BLaER1 treated with 17β-estradiol and CSF1 and Interleukin-3, amounts not matched to agents 10 nM and 100 nM (cell line): ENCODE measurements at regions not wholly inside any gene's neighbourhood (a gene's known extent, or its start where the extent isn't known, plus 50 kb on each side); places are given as distances from the start of the nearest gene placed in this dataset.

Experiments
- H3K27ac ChIP-seq, 11 experiments: shearing (Covaris generic); formaldehyde crosslinking; 2 replicates each; pipeline ENCODE4 v1.8.1; 2022
- H3K27me3 ChIP-seq, 11 experiments: shearing (Covaris generic); formaldehyde crosslinking; 2 replicates each; pipeline ENCODE4 v1.8.1; 2022
- H3K36me3 ChIP-seq, 11 experiments: shearing (Covaris generic); formaldehyde crosslinking; 2 replicates each; pipeline ENCODE4 v1.8.1; 2022
- H3K4me1 ChIP-seq, 10 experiments: shearing (Covaris generic); formaldehyde crosslinking; 2 replicates each; pipeline ENCODE4 v1.8.1; 2022
- H3K4me2 ChIP-seq, 11 experiments: shearing (Covaris generic); formaldehyde crosslinking; 2 replicates each; pipeline ENCODE4 v1.8.1; 2022
- H3K4me3 ChIP-seq, 10 experiments: shearing (Covaris generic); formaldehyde crosslinking; 2 replicates each; pipeline ENCODE4 v1.8.1; 2022
- H3K9ac ChIP-seq, 11 experiments: shearing (Covaris generic); formaldehyde crosslinking; 2 replicates each; pipeline ENCODE4 v1.8.1; 2022
- H3K9me3 ChIP-seq, 11 experiments: shearing (Covaris generic); formaldehyde crosslinking; replicated peaks in 1 of 11; 2 replicates each; pipeline ENCODE4 v1.8.1; 2022
- H4K20me1 ChIP-seq, 11 experiments: shearing (Covaris generic); formaldehyde crosslinking; 2 replicates each; pipeline ENCODE4 v1.8.1; 2022
- Cebpa-rat ChIP-seq, 11 experiments: shearing (Covaris generic); IDR thresholded peaks; 2 replicates each; pipeline ENCODE4 v1.8.1; 2022

DNA sequence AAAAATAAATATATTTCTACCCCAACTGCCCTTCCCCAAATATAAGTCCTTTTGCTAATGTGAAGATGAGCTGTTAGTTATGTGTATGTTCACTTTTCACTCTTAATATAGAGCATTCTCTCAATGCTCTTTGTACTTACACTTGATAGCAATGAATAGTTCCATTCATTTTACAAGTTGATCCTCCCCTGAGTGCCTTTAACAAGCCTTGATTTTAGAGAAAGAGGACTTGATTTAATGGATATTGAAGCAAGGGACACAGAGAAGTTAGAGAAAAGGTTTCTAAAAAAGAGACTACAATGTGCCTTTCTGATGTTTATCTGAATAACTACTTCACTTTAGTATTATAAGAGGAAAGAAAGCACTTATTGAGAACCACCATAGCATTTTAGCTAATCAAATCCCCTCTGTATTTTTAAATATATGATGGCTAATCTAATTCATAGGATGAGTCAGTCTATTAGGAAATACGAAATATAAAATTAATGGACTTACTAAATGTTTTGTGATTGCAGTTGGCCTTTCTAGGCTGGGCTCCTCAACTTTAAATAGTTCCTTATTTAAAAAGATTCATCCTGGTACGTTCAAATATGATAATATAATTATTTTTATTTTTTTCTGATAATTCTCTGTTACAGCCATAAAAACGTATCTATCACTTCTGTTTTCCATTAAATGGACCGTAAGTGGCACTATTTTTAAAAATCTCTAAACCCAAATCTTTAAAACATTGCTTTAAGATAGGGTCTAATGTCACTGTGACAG is 1097.8 kb upstream of the SLC10A2 start:
- Histone ChIP-seq H3K27ac (no peak overlapping the region), H3K9me3 (no peaks in the 10 kb centered on the region), H3K4me3 (no peak overlapping the region), H4K20me1 (no peaks in the 10 kb centered on the region), H3K27me3 (no peaks in the 10 kb centered on the region), H3K36me3 (no peaks in the 10 kb centered on the region), H3K4me2 (no peak overlapping the region), H3K4me1 (no peaks in the 10 kb centered on the region), H3K9ac (no peak overlapping the region)
- no peak for TF ChIP-seq Cebpa-rat (IDR thresholded peaks at IDR 0.05)

GRCh38 chr13:104160536-104160935 is 1094.3 kb upstream of the SLC10A2 start:
- Histone ChIP-seq H3K4me3 (no peak overlapping the region), H3K27ac (no peak overlapping the region), H3K4me1 (no peaks in the 10 kb centered on the region), H3K9me3 (no peaks in the 10 kb centered on the region), H4K20me1 (no peaks in the 10 kb centered on the region), H3K27me3 (no peaks in the 10 kb centered on the region), H3K4me2 (no peak overlapping the region), H3K36me3 (no peaks in the 10 kb centered on the region), H3K9ac (no peak overlapping the region)
- TF ChIP-seq Cebpa-rat (IDR thresholded peaks at IDR 0.05) = no peak

- Histone ChIP-seq H3K4me2 (no peak overlapping the region), H3K4me3 (no peak overlapping the region), H3K4me1 (peaks cover 0 to 13% (median 7%) of the 10 kb centered on the region in 10 experiments; a peak in 12 of 20 replicates), H3K36me3 (no peaks in the 10 kb centered on the region), H3K27me3 (no peaks in the 10 kb centered on the region), H4K20me1 (no peaks in the 10 kb centered on the region), H3K9me3 (peaks cover 0 to 4% (median 0%) of the 10 kb centered on the region in 11 experiments; a peak in 2 of 22 replicates), H3K27ac (no peak overlapping the region), H3K9ac (no peak overlapping the region)
- no peak for TF ChIP-seq Cebpa-rat (IDR thresholded peaks at IDR 0.05)
Observed at GRCh38 chr13:104143760-104144416, 1077.7 kb upstream of the SLC10A2 start.

GRCh38 chr13:104140552-104140951 is 1074.3 kb upstream of the SLC10A2 start:
- Histone ChIP-seq H3K4me1 (peaks cover 0 to 5% (median 1%) of the 10 kb centered on the region in 10 experiments; a peak in 9 of 20 replicates), H3K9me3 (no peaks in the 10 kb centered on the region), H3K27me3 (no peaks in the 10 kb centered on the region), H3K36me3 (no peaks in the 10 kb centered on the region), H3K27ac (no peak overlapping the region), H4K20me1 (no peaks in the 10 kb centered on the region), H3K4me2 (no peak overlapping the region), H3K4me3 (no peak overlapping the region), H3K9ac (no peak overlapping the region)
- TF ChIP-seq Cebpa-rat (IDR thresholded peaks at IDR 0.05) = no peak

DNA sequence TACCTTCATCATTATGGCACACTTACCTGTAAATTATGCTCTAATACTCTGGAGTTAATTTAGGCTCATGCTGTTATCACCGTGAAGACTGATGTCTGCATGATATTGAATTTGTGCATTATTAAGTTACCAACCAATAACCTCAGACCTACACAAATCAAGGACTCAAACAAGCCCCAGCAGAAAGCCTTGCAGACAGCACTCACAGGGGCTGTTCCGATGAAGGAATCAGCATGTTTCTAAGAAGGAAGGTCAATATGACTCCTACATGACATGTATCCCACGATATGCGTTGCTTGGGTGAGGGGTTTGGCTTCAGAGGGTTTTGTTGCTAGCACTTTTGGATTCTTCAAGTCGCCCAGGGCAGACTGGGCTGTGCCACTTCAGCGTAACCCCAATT is 1071.2 kb upstream of the SLC10A2 start:
- no peak overlapping the region for H3K9ac ChIP-seq
- H3K27ac ChIP-seq = no peak overlapping the region
- H3K27me3 ChIP-seq = no peaks in the 10 kb centered on the region
- no peaks in the 10 kb centered on the region for H3K9me3 ChIP-seq
- no peak overlapping the region for H3K4me3 ChIP-seq
- TF ChIP-seq Cebpa-rat (IDR thresholded peaks at IDR 0.05) = no peak
- H4K20me1 ChIP-seq = no peaks in the 10 kb centered on the region
- H3K4me2 ChIP-seq = no peak overlapping the region
- H3K36me3 ChIP-seq = no peaks in the 10 kb centered on the region
- no peaks in the 10 kb centered on the region for H3K4me1 ChIP-seq

DNA sequence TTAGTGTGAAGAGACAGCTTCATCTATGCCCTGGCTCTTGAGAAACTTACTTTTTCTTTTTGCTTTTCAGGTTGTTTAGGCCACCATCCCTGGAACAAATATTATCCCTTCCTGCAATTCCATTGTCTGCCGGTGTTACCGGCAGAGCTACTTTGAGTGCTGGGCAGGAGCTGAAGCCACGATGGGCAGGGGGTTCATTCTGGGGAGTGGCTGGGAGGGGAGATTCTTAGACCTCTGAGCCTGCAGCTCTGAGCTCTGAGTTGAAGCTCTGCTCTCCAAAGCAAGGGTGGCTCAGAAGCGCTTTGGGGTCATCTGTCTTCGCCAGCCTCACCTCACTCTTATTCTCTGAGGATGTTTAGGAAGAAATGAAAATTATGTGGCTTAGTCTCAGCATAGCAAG is 1066.6 kb upstream of the SLC10A2 start:
- no peak overlapping the region for H3K9ac ChIP-seq
- no peak overlapping the region for H3K27ac ChIP-seq
- no peak overlapping the region for H3K4me3 ChIP-seq
- no peaks in the 10 kb centered on the region for H3K9me3 ChIP-seq
- no peak for TF ChIP-seq Cebpa-rat (IDR thresholded peaks at IDR 0.05)
- no peaks in the 10 kb centered on the region for H3K27me3 ChIP-seq
- no peaks in the 10 kb centered on the region for H3K36me3 ChIP-seq
- no peaks in the 10 kb centered on the region for H3K4me1 ChIP-seq
- H3K4me2 ChIP-seq = no peak overlapping the region
- no peaks in the 10 kb centered on the region for H4K20me1 ChIP-seq

- Histone ChIP-seq H3K4me2 (peak overlapping the region in 6 of 11 experiments; percentile 1 to 35 (median 12); a peak in 4 of 22 replicates), H3K4me3 (no peak overlapping the region), H3K27ac (peak overlapping the region in 1 of 11 experiments; percentile 16; a peak in 2 of 22 replicates), H3K4me1 (peaks cover 0 to 10% (median 7%) of the 10 kb centered on the region in 10 experiments; a peak in 9 of 20 replicates), H3K9me3 (peaks cover 0 to 15% (median 13%) of the 10 kb centered on the region in 11 experiments; a peak in 18 of 22 replicates), H3K27me3 (no peaks in the 10 kb centered on the region), H4K20me1 (no peaks in the 10 kb centered on the region), H3K9ac (no peak overlapping the region), H3K36me3 (no peaks in the 10 kb centered on the region)
- no peak for TF ChIP-seq Cebpa-rat (IDR thresholded peaks at IDR 0.05)
Observed at GRCh38 chr13:104114101-104114500, 1047.9 kb upstream of the SLC10A2 start.

DNA sequence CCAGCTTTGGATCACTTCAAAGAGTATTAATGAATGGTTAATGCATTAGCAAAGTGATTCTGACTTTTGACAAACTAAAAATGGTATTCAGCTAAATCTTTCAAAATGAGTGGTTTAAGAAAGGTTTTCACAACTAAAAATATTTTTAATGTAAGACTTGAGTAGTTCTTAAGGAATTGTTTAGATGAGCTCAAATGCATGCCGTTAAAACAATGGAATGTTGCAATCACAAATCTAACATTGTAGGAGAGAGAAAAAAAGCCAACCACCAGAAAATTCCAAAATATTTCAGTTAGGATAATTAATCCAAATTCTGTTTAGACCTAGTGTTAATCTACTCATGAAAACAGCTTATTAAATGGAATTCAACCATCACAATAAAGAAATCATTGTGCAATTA is 1044.8 kb upstream of the SLC10A2 start:
- H3K36me3 ChIP-seq = no peaks in the 10 kb centered on the region
- no peak overlapping the region for H3K4me2 ChIP-seq
- TF ChIP-seq Cebpa-rat (IDR thresholded peaks at IDR 0.05) = no peak
- peaks cover 0 to 19% (median 16%) of the 10 kb centered on the region in 11 experiments; a peak in 18 of 22 replicates for H3K9me3 ChIP-seq
- H3K27ac ChIP-seq = no peak overlapping the region
- H4K20me1 ChIP-seq = no peaks in the 10 kb centered on the region
- H3K9ac ChIP-seq = no peak overlapping the region
- peaks cover 0 to 16% (median 7%) of the 10 kb centered on the region in 10 experiments; a peak in 9 of 20 replicates for H3K4me1 ChIP-seq
- H3K4me3 ChIP-seq = no peak overlapping the region
- H3K27me3 ChIP-seq = no peaks in the 10 kb centered on the region

- H3K36me3 ChIP-seq = no peaks in the 10 kb centered on the region
- H3K9ac ChIP-seq = no peak overlapping the region
- no peak for TF ChIP-seq Cebpa-rat (IDR thresholded peaks at IDR 0.05)
- H4K20me1 ChIP-seq = no peaks in the 10 kb centered on the region
- peaks cover 0 to 19% (median 16%) of the 10 kb centered on the region in 11 experiments; a peak in 18 of 22 replicates for H3K9me3 ChIP-seq
- no peak overlapping the region for H3K4me3 ChIP-seq
- H3K4me2 ChIP-seq = no peak overlapping the region
- no peak overlapping the region for H3K27ac ChIP-seq
- 0 out of 20 replicates have a peak, but pooled peaks cover 0 to 7% (median 0%) of the 10 kb centered on the region in 10 experiments for H3K4me1 ChIP-seq
- no peaks in the 10 kb centered on the region for H3K27me3 ChIP-seq
Observed at GRCh38 chr13:104106705-104107393, 1040.6 kb upstream of the SLC10A2 start.
